ENCODE measurements at regions not wholly inside any gene's neighbourhood (a gene's known extent, or its start where the extent isn't known, plus 50 kb on each side); places are given as distances from the start of the nearest gene placed in this dataset.

GRCh38 chr17:53574038-53574437, 248.7 kb upstream of the KIF2B start:
- Histone ChIP-seq H3K4me1 (ENCODE audit: insufficient read depth) (no peaks in the 10 kb centered on the region), H3K9me2 (ENCODE audit: insufficient read depth) (no peaks in the 10 kb centered on the region), H3K27me3 (ENCODE audit: insufficient read depth) (no peaks in the 10 kb centered on the region)

More at GRCh38 chr17:53574038-53574437, 248.7 kb upstream of the KIF2B start:
- TF ChIP-seq STAT1 (IDR thresholded peaks at IDR 0.05; ENCODE audit: unreplicated experiment), result no peak
- TF ChIP-seq EZH2phosphoT487 (IDR thresholded peaks at IDR 0.05; ENCODE audit: unreplicated experiment), result no peak
- no peak for TF ChIP-seq NANOG (IDR thresholded peaks at IDR 0.05; ENCODE audit: borderline replicate concordance)
- no peak for TF ChIP-seq POLR2AphosphoS5 (IDR thresholded peaks at IDR 0.05; ENCODE audit: low read depth)
- no peak for TF ChIP-seq ETS1 (IDR thresholded peaks at IDR 0.05)
- TF ChIP-seq, protein P1, sequence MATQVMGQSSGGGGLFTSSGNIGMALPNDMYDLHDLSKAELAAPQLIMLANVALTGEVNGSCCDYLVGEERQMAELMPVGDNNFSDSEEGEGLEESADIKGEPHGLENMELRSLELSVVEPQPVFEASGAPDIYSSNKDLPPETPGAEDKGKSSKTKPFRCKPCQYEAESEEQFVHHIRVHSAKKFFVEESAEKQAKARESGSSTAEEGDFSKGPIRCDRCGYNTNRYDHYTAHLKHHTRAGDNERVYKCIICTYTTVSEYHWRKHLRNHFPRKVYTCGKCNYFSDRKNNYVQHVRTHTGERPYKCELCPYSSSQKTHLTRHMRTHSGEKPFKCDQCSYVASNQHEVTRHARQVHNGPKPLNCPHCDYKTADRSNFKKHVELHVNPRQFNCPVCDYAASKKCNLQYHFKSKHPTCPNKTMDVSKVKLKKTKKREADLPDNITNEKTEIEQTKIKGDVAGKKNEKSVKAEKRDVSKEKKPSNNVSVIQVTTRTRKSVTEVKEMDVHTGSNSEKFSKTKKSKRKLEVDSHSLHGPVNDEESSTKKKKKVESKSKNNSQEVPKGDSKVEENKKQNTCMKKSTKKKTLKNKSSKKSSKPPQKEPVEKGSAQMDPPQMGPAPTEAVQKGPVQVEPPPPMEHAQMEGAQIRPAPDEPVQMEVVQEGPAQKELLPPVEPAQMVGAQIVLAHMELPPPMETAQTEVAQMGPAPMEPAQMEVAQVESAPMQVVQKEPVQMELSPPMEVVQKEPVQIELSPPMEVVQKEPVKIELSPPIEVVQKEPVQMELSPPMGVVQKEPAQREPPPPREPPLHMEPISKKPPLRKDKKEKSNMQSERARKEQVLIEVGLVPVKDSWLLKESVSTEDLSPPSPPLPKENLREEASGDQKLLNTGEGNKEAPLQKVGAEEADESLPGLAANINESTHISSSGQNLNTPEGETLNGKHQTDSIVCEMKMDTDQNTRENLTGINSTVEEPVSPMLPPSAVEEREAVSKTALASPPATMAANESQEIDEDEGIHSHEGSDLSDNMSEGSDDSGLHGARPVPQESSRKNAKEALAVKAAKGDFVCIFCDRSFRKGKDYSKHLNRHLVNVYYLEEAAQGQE (IDR thresholded peaks at IDR 0.05; ENCODE audit: unreplicated experiment), result no peak
- TF ChIP-seq, protein P2, sequence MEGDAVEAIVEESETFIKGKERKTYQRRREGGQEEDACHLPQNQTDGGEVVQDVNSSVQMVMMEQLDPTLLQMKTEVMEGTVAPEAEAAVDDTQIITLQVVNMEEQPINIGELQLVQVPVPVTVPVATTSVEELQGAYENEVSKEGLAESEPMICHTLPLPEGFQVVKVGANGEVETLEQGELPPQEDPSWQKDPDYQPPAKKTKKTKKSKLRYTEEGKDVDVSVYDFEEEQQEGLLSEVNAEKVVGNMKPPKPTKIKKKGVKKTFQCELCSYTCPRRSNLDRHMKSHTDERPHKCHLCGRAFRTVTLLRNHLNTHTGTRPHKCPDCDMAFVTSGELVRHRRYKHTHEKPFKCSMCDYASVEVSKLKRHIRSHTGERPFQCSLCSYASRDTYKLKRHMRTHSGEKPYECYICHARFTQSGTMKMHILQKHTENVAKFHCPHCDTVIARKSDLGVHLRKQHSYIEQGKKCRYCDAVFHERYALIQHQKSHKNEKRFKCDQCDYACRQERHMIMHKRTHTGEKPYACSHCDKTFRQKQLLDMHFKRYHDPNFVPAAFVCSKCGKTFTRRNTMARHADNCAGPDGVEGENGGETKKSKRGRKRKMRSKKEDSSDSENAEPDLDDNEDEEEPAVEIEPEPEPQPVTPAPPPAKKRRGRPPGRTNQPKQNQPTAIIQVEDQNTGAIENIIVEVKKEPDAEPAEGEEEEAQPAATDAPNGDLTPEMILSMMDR (conservative IDR thresholded peaks at IDR 0.05; ENCODE audit: low read depth in 2 of 2), result no peak
- no peak for TF ChIP-seq CREB1 (CRISPR knock-in tag; IDR thresholded peaks at IDR 0.05; ENCODE audit: low read depth)
- no peak for TF ChIP-seq ZNF331 (CRISPR knock-in tag; IDR thresholded peaks at IDR 0.05; ENCODE audit: low read depth)
- no peak for TF ChIP-seq ZNF114 (CRISPR knock-in tag; IDR thresholded peaks at IDR 0.05)
- no peak for TF ChIP-seq EZH2 (IDR thresholded peaks at IDR 0.05; ENCODE audit: low read depth, unreplicated experiment)
- TF ChIP-seq JUNB (IDR thresholded peaks at IDR 0.05; ENCODE audit: unreplicated experiment), result no peak
- TF ChIP-seq, protein P3, sequence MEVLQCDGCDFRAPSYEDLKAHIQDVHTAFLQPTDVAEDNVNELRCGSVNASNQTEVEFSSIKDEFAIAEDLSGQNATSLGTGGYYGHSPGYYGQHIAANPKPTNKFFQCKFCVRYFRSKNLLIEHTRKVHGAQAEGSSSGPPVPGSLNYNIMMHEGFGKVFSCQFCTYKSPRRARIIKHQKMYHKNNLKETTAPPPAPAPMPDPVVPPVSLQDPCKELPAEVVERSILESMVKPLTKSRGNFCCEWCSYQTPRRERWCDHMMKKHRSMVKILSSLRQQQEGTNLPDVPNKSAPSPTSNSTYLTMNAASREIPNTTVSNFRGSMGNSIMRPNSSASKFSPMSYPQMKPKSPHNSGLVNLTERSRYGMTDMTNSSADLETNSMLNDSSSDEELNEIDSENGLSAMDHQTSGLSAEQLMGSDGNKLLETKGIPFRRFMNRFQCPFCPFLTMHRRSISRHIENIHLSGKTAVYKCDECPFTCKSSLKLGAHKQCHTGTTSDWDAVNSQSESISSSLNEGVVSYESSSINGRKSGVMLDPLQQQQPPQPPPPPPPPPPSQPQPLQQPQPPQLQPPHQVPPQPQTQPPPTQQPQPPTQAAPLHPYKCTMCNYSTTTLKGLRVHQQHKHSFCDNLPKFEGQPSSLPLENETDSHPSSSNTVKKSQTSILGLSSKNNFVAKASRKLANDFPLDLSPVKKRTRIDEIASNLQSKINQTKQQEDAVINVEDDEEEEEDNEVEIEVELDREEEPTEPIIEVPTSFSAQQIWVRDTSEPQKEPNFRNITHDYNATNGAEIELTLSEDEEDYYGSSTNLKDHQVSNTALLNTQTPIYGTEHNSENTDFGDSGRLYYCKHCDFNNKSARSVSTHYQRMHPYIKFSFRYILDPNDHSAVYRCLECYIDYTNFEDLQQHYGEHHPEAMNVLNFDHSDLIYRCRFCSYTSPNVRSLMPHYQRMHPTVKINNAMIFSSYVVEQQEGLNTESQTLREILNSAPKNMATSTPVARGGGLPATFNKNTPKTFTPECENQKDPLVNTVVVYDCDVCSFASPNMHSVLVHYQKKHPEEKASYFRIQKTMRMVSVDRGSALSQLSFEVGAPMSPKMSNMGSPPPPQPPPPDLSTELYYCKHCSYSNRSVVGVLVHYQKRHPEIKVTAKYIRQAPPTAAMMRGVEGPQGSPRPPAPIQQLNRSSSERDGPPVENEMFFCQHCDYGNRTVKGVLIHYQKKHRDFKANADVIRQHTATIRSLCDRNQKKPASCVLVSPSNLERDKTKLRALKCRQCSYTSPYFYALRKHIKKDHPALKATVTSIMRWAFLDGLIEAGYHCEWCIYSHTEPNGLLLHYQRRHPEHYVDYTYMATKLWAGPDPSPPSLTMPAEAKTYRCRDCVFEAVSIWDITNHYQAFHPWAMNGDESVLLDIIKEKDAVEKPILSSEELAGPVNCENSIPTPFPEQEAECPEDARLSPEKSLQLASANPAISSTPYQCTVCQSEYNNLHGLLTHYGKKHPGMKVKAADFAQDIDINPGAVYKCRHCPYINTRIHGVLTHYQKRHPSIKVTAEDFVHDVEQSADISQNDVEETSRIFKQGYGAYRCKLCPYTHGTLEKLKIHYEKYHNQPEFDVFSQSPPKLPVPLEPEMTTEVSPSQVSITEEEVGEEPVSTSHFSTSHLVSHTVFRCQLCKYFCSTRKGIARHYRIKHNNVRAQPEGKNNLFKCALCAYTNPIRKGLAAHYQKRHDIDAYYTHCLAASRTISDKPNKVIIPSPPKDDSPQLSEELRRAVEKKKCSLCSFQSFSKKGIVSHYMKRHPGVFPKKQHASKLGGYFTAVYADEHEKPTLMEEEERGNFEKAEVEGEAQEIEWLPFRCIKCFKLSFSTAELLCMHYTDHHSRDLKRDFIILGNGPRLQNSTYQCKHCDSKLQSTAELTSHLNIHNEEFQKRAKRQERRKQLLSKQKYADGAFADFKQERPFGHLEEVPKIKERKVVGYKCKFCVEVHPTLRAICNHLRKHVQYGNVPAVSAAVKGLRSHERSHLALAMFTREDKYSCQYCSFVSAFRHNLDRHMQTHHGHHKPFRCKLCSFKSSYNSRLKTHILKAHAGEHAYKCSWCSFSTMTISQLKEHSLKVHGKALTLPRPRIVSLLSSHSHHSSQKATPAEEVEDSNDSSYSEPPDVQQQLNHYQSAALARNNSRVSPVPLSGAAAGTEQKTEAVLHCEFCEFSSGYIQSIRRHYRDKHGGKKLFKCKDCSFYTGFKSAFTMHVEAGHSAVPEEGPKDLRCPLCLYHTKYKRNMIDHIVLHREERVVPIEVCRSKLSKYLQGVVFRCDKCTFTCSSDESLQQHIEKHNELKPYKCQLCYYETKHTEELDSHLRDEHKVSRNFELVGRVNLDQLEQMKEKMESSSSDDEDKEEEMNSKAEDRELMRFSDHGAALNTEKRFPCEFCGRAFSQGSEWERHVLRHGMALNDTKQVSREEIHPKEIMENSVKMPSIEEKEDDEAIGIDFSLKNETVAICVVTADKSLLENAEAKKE (CRISPR knock-in tag; IDR thresholded peaks at IDR 0.05), result no peak
- Histone ChIP-seq H3K79me2 (replicated peaks; ENCODE audit: insufficient read depth) (no peaks in the 10 kb centered on the region), H3K4me3 (no peak overlapping the region), H3K4me2 (no peak overlapping the region), H3F3A (replicated peaks; ENCODE audit: low read depth) (no peaks in the 10 kb centered on the region), H2AFZ (no peak overlapping the region), H3K36me3 (ENCODE audit: insufficient read depth) (no peaks in the 10 kb centered on the region), H3K27ac (ENCODE audit: low read depth) (no peak overlapping the region), H4K20me1 (replicated peaks; ENCODE audit: insufficient read depth) (no peaks in the 10 kb centered on the region)
- Mint-ChIP-seq H3K4me3 (no peak overlapping the region), H3K27ac (no peak overlapping the region), H3K4me1 (no peaks in the 10 kb centered on the region), H3K9me3 (no peaks in the 10 kb centered on the region), H3K27me3 (ENCODE audit: insufficient read depth, low read depth, poor library complexity) (no peaks in the 10 kb centered on the region), H3K36me3 (ENCODE audit: low read depth) (no peaks in the 10 kb centered on the region)
- DNase-seq (ENCODE audit: low spot score) (no peak), ATAC-seq (no peak)

Measured in GM23338 (cell line).